GM06990 (cell line): ENCODE measurements at regions not wholly inside any gene's neighbourhood (a gene's known extent, or its start where the extent isn't known, plus 50 kb on each side); places are given as distances from the start of the nearest gene placed in this dataset.
A peak's percentile ranks its signal among the peaks of the same experiment; 100 is the strongest.

Experiments used
- DNase-seq: peaks from one replicate; pipeline ENCODE4 v3.0.0-alpha.2; 2011; ENCODE audit not compliant: insufficient read length; ENCODE audit errors: extremely low read depth
- H3K27me3 ChIP-seq: replicated peaks from 2 replicates; pipeline ENCODE4 v1.6.0; 2011; ENCODE audit warnings: low read length; ENCODE audit not compliant: control insufficient read depth, insufficient read depth
- H3K36me3 ChIP-seq: 2 replicates; pipeline ENCODE4 v1.5.1; 2011; ENCODE audit warnings: low read length; ENCODE audit not compliant: control insufficient read depth, insufficient read depth
- H3K4me3 ChIP-seq: replicated peaks from 2 replicates; pipeline ENCODE4 v1.5.1; 2011; ENCODE audit warnings: low read depth, mild to moderate bottlenecking, control low read depth, low read length
- TF ChIP-seq, protein P1 (sequence below): IDR thresholded peaks from 2 replicates; pipeline ENCODE4 v1.5.1; 2011; ENCODE audit warnings: low read length, control low read depth, mild to moderate bottlenecking, inconsistent platforms; ENCODE audit not compliant: insufficient read depth, poor library complexity, severe bottlenecking

DNA sequence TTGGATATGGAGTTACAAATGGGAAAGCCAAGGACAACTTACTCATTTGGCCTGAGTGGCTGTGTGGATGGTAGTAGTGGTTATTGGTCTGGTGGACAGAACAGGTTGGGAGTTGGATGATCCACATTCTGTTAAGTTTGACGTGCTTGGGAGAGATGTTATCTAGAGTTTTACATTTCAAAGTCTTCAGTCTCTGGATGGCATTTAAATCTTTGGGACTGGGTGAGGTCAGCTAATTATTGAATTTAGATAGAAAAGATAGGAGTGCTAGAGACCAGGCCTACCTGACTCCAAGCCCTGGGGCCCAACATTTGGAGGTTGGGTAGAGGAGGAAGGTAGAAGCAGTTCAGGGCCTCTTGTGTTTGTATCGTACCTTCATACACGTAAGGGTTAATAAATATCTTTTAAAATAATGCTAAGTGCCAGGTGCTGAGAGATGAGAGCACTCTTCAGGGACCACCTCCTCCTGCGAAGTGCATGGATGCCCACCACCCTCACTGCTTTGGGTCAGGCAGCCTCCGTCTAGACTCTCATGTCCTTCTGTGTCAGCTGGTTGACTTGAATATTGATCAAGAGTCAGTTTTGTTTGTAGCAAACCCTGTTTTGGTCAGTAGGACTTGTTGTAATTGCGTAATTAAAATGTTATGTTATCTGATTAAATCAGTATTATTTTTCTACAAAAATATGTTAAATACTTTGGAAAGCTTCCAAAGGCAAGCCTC is 460.4 kb upstream of the RGS6 start:
- DNase-seq, result no peak
- Histone ChIP-seq H3K4me3 (no peak overlapping the region), H3K36me3 (no peaks in the 10 kb centered on the region), H3K27me3 (no peaks in the 10 kb centered on the region)
- TF ChIP-seq, protein P1, sequence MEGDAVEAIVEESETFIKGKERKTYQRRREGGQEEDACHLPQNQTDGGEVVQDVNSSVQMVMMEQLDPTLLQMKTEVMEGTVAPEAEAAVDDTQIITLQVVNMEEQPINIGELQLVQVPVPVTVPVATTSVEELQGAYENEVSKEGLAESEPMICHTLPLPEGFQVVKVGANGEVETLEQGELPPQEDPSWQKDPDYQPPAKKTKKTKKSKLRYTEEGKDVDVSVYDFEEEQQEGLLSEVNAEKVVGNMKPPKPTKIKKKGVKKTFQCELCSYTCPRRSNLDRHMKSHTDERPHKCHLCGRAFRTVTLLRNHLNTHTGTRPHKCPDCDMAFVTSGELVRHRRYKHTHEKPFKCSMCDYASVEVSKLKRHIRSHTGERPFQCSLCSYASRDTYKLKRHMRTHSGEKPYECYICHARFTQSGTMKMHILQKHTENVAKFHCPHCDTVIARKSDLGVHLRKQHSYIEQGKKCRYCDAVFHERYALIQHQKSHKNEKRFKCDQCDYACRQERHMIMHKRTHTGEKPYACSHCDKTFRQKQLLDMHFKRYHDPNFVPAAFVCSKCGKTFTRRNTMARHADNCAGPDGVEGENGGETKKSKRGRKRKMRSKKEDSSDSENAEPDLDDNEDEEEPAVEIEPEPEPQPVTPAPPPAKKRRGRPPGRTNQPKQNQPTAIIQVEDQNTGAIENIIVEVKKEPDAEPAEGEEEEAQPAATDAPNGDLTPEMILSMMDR, result no peak

DNA sequence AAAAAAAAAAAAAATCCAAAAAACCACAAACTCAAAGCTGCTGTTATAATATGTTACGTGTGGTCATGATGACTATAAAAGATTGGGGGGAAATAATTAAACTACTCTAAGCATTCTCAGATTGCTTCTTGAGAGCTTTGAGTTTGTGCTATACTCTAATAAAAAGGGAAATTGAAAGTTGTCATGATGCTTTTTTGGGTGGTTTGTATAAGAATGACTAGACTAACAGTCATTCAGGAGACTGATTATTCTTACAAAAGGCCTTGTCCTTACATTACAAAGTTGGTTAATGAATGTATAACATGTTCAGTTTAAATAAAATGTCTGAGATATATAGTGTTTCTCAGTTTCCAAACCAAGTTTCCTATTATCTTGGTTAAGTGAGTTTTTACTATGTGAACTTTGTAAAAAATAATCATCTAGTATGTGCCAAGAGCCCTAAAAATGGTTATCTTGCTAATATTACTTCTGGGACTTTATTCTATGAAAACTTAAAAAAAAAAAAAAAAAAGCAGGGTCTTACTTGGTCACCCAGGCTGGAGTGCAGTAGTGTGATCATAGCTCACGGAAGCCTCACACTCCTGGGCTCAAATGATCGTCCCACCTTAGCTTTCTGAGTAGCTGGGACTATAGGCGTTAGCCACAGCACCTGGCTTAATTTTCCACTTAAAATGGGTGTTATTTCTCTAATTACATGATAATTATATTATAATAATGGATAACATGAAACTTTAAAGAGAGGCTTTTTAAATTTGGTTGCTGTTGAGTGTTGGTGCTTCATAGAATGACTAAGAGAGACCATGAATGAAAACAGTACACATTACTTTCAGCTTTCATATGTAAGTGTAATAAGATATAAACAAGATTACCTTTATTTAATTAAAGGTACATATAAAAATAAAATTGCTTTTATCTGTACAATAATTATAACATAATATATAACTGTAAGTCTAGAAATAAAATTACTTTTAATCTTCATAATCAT is 459.6 kb upstream of the RGS6 start:
- peak; percentile 41 for DNase-seq
- Histone ChIP-seq H3K4me3 (no peak overlapping the region), H3K27me3 (no peaks in the 10 kb centered on the region), H3K36me3 (no peaks in the 10 kb centered on the region)
- TF ChIP-seq, protein P1, result no peak

DNA sequence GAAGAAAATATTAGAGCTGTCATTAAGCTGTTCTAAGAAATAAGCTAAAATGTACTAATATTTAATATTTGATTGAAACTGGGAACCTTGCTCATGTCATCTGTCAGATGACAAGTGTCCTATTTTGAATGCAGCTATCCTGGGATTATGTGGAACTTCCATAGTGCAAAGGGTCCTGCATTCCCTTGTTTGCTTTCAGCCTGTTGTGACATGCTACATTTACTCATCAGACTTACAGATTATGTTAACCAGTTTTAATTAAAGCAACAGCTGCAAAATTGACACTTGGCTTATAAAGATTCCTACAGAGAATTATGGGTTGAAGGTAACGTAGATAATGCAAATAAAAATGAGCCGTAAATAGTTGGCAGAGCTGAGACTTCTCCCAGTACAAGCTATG is 458.4 kb upstream of the RGS6 start:
- TF ChIP-seq, protein P1, result no peak
- no peaks in the 10 kb centered on the region for H3K27me3 ChIP-seq
- DNase-seq, result no peak
- H3K4me3 ChIP-seq, result no peak overlapping the region
- H3K36me3 ChIP-seq, result no peaks in the 10 kb centered on the region

DNA sequence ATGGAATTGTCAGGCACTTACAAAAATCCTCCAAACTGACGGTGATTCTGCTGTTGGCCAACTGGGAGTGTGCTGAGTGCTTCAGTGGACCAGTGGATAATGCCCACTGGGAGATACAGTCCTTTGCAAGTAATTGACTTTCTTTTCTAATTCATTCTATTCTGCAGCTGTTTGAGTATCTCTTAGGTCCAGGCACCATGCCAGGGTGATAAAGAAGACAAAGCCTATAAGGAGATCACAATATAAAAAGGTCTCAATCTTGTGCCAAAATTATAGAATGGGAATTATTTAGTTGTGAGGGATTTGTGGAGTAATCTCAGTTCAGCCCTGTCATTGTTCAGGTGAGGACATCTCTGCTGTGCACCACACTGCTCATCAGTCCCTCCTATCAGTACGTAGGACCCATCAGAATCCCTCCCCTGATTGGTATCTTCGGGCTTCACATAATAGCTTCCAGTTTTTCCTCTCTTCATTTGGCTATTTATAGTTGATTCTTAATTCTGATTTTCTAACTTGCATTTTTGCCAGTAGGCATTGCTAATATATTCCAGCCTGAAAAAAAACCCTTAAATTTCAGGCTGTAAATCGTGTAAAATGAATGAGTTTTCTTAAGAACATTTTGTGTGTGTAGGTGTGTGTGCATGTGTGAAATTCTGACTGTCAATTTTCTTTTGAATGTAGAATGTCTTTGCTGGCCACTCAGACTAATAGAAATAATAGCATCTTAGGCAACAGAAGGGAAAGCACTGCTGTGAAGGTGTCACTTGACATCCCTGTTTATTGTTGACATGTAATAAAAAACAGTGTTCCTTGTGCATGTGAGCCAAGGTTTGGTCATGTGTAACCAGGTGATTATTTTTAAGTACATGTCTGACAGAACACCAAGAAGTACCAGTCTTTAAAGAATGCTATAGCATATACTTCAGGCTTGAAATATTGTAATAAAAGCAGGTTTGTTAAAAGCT is 457.6 kb upstream of the RGS6 start:
- no peak overlapping the region for H3K4me3 ChIP-seq
- no peak for DNase-seq
- no peaks in the 10 kb centered on the region for H3K36me3 ChIP-seq
- TF ChIP-seq, protein P1, result no peak
- no peaks in the 10 kb centered on the region for H3K27me3 ChIP-seq

DNA sequence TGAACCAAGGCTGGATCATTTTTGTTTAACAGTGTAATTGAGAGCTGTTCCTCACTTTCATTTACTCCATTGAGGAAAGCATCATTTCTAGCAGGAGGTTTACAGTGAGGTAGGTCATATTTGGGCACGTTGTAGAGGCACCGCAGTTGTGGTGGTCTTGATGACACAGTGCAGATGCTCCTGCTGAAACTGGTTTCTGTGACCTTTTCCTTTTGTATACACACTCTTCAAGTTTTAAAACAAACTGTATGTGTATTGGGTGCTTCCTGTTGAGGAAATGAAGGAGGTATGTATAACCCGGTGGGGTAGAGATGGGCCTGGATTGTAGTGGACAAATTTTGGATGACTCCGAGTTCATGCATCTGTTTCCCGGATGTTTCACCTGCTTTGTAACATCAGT is 456.3 kb upstream of the RGS6 start:
- no peak overlapping the region for H3K4me3 ChIP-seq
- H3K36me3 ChIP-seq, result no peaks in the 10 kb centered on the region
- TF ChIP-seq, protein P1, result no peak
- DNase-seq, result no peak
- no peaks in the 10 kb centered on the region for H3K27me3 ChIP-seq
